K562 (cell line): ENCODE measurements at regions not wholly inside any gene's neighbourhood (a gene's known extent, or its start where the extent isn't known, plus 50 kb on each side); places are given as distances from the start of the nearest gene placed in this dataset.
"Not testable (repeated sequence)": the region's sequence is repeated elsewhere in the genome, so short reads cannot be mapped to it uniquely, and the experiment has no call there.

ENCODE experiments used
- CHD1 ChIP-seq: fragments of 200-600 bp; sonication (generic); IDR thresholded peaks from one replicate; pipeline ENCODE4 v1.6.1; 2012; ENCODE audit warnings: mild to moderate bottlenecking, moderate library complexity, low read length, inconsistent platforms
- EZH2 ChIP-seq: IDR thresholded peaks from 2 replicates; pipeline ENCODE4 v1.6.1; 2012; ENCODE audit warnings: low read depth, mild to moderate bottlenecking, inconsistent platforms, low read length, borderline replicate concordance
- HIVEP1 ChIP-seq: fragments of 250-450 bp; sonication (Bioruptor Pico); IDR thresholded peaks from 2 replicates; pipeline ENCODE4 v1.4.0; 2020; ENCODE audit warnings: mild to moderate bottlenecking
- NFE2L1 ChIP-seq: fragments of 450-650 bp; IDR thresholded peaks from 2 replicates; pipeline ENCODE4 v1.6.1; 2016; ENCODE audit warnings: missing genetic modification characterization, low read depth, mild to moderate bottlenecking, missing compliant biosample characterization, moderate library complexity, borderline replicate concordance
- POLR2A ChIP-seq: fragments of 450-650 bp; conservative IDR thresholded peaks from 2 replicates; pipeline ENCODE4 v1.6.1; 2016
- POLR2AphosphoS5 ChIP-seq: IDR thresholded peaks from 2 replicates; pipeline ENCODE4 v1.6.1; 2011; ENCODE audit warnings: mild to moderate bottlenecking, low read depth, low read length, moderate library complexity; ENCODE audit not compliant: control insufficient read depth, insufficient read depth
- TEAD1 ChIP-seq, 2 experiments: fragments of 450-650 bp in 1 of 2; sonication (generic) in 1 of 2; formaldehyde crosslinking; IDR thresholded peaks; 2 replicates each; pipeline versions ENCODE4 v1.4.0 to v1.8.0; 2020 to 2022; ENCODE audit warnings: mild to moderate bottlenecking in 2 of 2, missing genetic modification reagents in 1 of 2
- YBX1 ChIP-seq: fragments of 450-650 bp; IDR thresholded peaks from 2 replicates; pipeline ENCODE4 v1.7.1; 2016; ENCODE audit warnings: mild to moderate bottlenecking
- ZC3H8 ChIP-seq: fragments of 450-650 bp; IDR thresholded peaks from 2 replicates; pipeline ENCODE4 v1.6.1; 2017
- TF ChIP-seq, protein P1 (sequence below), 3 experiments: IDR thresholded peaks in 2 of 3; conservative IDR thresholded peaks in 1 of 3; 2 replicates each; pipeline ENCODE4 v1.5.1; 2011 to 2012; ENCODE audit warnings: low read length in 3 of 3, mild to moderate bottlenecking in 3 of 3, control low read depth in 2 of 3, improper control_type of control experiment in 1 of 3, inconsistent platforms in 1 of 3, low read depth in 1 of 3, mixed read lengths in 1 of 3, moderate library complexity in 1 of 3; ENCODE audit not compliant: insufficient read depth in 2 of 3
- TF ChIP-seq, protein P2 (sequence below): sonication (generic); formaldehyde crosslinking; IDR thresholded peaks from 2 replicates; pipeline ENCODE4 v1.8.0; 2022; ENCODE audit warnings: missing genetic modification reagents, mild to moderate bottlenecking, borderline replicate concordance
- TF ChIP-seq, protein P3 (sequence below): sonication (generic); formaldehyde crosslinking; IDR thresholded peaks from 2 replicates; pipeline ENCODE4 v1.8.0; 2022; ENCODE audit warnings: mild to moderate bottlenecking, missing genetic modification reagents, borderline replicate concordance
- TF ChIP-seq, protein P4 (sequence below): conservative IDR thresholded peaks from 2 replicates; pipeline ENCODE4 v1.6.1; 2011; ENCODE audit warnings: low read depth, mild to moderate bottlenecking, low read length; ENCODE audit not compliant: control insufficient read depth
- TF ChIP-seq, protein P5 (sequence below), 2 experiments: fragments of 450-650 bp in 1 of 2; sonication (generic) in 1 of 2; formaldehyde crosslinking in 1 of 2; IDR thresholded peaks in 1 of 2; conservative IDR thresholded peaks in 1 of 2; 2 replicates each; pipeline versions ENCODE4 v1.6.1 to v1.8.1; 2016 to 2023; ENCODE audit warnings: mild to moderate bottlenecking in 2 of 2, moderate library complexity in 2 of 2, inconsistent platforms in 1 of 2, missing genetic modification reagents in 1 of 2

DNA sequence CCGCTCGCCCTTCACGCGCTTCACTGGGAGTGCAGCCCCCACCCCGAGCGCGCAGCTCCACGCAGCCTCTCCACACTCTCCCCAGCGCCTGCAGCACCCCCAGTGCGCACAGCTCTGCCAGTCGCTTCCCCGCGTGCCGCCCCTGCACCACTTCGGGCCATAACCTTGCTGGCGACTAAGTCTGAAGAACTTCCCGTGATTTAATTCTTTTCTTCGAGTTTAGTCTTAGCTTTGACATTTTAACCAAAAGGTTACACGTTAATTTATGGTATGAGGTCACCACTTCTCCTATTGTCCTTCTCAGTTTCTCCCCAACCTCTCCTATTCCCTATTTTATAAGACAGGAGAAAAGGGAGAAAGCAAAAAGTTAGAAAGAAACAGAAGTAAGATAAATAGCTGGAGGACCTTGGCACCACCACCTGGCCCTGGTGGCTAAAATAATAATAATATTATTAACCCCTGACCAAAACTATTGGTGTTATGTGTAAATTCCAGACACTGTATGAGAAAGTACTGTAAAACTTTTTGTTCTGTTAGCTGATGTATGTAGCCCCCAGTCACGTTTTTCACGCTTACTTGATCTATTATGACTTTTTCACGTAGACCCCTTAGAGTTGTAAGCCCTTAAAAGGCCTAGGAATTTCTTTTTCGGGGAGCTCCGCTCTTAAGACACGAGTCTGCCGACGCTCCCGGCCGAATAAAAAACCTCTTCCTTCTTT lies 129.2 kb downstream of the KBTBD2 start:
- not testable (repeated sequence) for TF ChIP-seq HIVEP1 (CRISPR knock-in tag); POLR2AphosphoS5; ZC3H8; EZH2; TEAD1 (CRISPR knock-in tag; IDR thresholded peaks at IDR 0.05); NFE2L1; CHD1; POLR2A; YBX1
- TF ChIP-seq, protein P1, sequence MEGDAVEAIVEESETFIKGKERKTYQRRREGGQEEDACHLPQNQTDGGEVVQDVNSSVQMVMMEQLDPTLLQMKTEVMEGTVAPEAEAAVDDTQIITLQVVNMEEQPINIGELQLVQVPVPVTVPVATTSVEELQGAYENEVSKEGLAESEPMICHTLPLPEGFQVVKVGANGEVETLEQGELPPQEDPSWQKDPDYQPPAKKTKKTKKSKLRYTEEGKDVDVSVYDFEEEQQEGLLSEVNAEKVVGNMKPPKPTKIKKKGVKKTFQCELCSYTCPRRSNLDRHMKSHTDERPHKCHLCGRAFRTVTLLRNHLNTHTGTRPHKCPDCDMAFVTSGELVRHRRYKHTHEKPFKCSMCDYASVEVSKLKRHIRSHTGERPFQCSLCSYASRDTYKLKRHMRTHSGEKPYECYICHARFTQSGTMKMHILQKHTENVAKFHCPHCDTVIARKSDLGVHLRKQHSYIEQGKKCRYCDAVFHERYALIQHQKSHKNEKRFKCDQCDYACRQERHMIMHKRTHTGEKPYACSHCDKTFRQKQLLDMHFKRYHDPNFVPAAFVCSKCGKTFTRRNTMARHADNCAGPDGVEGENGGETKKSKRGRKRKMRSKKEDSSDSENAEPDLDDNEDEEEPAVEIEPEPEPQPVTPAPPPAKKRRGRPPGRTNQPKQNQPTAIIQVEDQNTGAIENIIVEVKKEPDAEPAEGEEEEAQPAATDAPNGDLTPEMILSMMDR (IDR thresholded peaks at IDR 0.05 in 2 of 3, conservative IDR thresholded peaks at IDR 0.05 in 1 of 3; ENCODE audit: insufficient read depth in 2 of 3, low read depth in 1 of 3, low read length in 3 of 3) = not testable (repeated sequence)
- TF ChIP-seq, protein P2, sequence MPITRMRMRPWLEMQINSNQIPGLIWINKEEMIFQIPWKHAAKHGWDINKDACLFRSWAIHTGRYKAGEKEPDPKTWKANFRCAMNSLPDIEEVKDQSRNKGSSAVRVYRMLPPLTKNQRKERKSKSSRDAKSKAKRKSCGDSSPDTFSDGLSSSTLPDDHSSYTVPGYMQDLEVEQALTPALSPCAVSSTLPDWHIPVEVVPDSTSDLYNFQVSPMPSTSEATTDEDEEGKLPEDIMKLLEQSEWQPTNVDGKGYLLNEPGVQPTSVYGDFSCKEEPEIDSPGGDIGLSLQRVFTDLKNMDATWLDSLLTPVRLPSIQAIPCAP (CRISPR knock-in tag) = not testable (repeated sequence)
- TF ChIP-seq, protein P3, sequence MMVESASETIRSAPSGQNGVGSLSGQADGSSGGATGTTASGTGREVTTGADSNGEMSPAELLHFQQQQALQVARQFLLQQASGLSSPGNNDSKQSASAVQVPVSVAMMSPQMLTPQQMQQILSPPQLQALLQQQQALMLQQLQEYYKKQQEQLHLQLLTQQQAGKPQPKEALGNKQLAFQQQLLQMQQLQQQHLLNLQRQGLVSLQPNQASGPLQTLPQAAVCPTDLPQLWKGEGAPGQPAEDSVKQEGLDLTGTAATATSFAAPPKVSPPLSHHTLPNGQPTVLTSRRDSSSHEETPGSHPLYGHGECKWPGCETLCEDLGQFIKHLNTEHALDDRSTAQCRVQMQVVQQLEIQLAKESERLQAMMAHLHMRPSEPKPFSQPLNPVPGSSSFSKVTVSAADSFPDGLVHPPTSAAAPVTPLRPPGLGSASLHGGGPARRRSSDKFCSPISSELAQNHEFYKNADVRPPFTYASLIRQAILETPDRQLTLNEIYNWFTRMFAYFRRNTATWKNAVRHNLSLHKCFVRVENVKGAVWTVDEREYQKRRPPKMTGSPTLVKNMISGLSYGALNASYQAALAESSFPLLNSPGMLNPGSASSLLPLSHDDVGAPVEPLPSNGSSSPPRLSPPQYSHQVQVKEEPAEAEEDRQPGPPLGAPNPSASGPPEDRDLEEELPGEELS (CRISPR knock-in tag) = not testable (repeated sequence)
- TF ChIP-seq, protein P4, sequence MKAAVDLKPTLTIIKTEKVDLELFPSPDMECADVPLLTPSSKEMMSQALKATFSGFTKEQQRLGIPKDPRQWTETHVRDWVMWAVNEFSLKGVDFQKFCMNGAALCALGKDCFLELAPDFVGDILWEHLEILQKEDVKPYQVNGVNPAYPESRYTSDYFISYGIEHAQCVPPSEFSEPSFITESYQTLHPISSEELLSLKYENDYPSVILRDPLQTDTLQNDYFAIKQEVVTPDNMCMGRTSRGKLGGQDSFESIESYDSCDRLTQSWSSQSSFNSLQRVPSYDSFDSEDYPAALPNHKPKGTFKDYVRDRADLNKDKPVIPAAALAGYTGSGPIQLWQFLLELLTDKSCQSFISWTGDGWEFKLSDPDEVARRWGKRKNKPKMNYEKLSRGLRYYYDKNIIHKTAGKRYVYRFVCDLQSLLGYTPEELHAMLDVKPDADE = not testable (repeated sequence)
- TF ChIP-seq, protein P5, sequence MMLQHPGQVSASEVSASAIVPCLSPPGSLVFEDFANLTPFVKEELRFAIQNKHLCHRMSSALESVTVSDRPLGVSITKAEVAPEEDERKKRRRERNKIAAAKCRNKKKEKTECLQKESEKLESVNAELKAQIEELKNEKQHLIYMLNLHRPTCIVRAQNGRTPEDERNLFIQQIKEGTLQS (IDR thresholded peaks at IDR 0.05) = not testable (repeated sequence)
- TF ChIP-seq, protein P5 (CRISPR knock-in tag; conservative IDR thresholded peaks at IDR 0.05) = not testable (repeated sequence)
